K562 (cell line): ENCODE measurements at regions not wholly inside any gene's neighbourhood (a gene's known extent, or its start where the extent isn't known, plus 50 kb on each side); places are given as distances from the start of the nearest gene placed in this dataset.
"Not testable (repeated sequence)": the region's sequence is repeated elsewhere in the genome, so short reads cannot be mapped to it uniquely, and the experiment has no call there.

Source experiments
- ATAC-seq: fragments of 200-7000 bp; cut with Tn5 transposase; 3 replicates; pipeline ENCODE4 v1.9.1; 2020; ENCODE audit warnings: moderate library complexity
- BruUV-seq: library from RNA; stranded (reverse); fragments of 400-500 nt; replicated peaks from 2 replicates; lab custom pipeline; 2021; lab: Mats Ljungman, UMichigan
- CTCF ChIA-PET: fragments of 300-600 bp; formaldehyde crosslinking; extraction: SDS; loops from one replicate; lab custom pipeline; 2021; ENCODE audit warnings: low intra/inter-chr PET ratio; lab: Yijun Ruan, JAX
- POLR2A ChIA-PET: fragments of 300-600, 350-650 bp; sonication (Branson Sonifier 250); formaldehyde crosslinking; extraction: SDS; loops from one replicate; lab custom pipeline; 2021; ENCODE audit warnings: antibody characterized with exemption, inconsistent platforms; lab: Yijun Ruan, JAX
- DNase-seq, 4 experiments: peaks; one replicate each; pipeline versions ENCODE4 v3.0.0 to v3.0.0-alpha.2; 2011 to 2018; ENCODE audit warnings: low spot score in 3 of 4, mixed read lengths in 3 of 4; ENCODE audit errors: extremely low read depth in 1 of 4
- FAIRE-seq: peaks from 2 replicates; lab custom pipeline; 2011; peaks lifted over from hg19 to GRCh38; lab: Jason Lieb, UNC
- H2AFZ ChIP-seq: 2 replicates; pipeline ENCODE4 v1.6.0; 2011; ENCODE audit warnings: low read depth, low read length, control low read depth, inconsistent platforms
- H3K27ac ChIP-seq: fragments of 200-600 bp; 3 replicates; pipeline ENCODE4 v1.8.0; 2011; ENCODE audit warnings: low read depth, mild to moderate bottlenecking, control low read depth, inconsistent platforms, low read length, moderate library complexity, mixed read lengths; ENCODE audit errors: extremely low read depth
- H3K27me3 ChIP-seq, 2 experiments: fragments of 300-600 bp in 1 of 2; 2 replicates in 1 of 2; 3 replicates in 1 of 2; pipeline versions ENCODE4 v1.6.0 to v1.8.0; 2011; ENCODE audit warnings: inconsistent platforms in 2 of 2, low read length in 2 of 2, mild to moderate bottlenecking in 1 of 2, mixed read lengths in 1 of 2, moderate library complexity in 1 of 2; ENCODE audit not compliant: control insufficient read depth in 2 of 2, insufficient read depth in 2 of 2
- H3K36me3 ChIP-seq: fragments of 300-600 bp; 3 replicates; pipeline ENCODE4 v1.8.0; 2011; ENCODE audit warnings: mild to moderate bottlenecking, low read length, inconsistent platforms; ENCODE audit not compliant: control insufficient read depth, insufficient read depth
- H3K4me1 ChIP-seq, 2 experiments: fragments of 200-600 bp in 1 of 2; replicated peaks in 1 of 2; 2 replicates in 1 of 2; 3 replicates in 1 of 2; pipeline versions ENCODE4 v1.5.1 to v1.8.0; 2011; ENCODE audit warnings: inconsistent platforms in 2 of 2, low read length in 2 of 2, mild to moderate bottlenecking in 1 of 2, mixed read lengths in 1 of 2, moderate library complexity in 1 of 2; ENCODE audit not compliant: control insufficient read depth in 2 of 2, insufficient read depth in 2 of 2
- H3K4me2 ChIP-seq: 2 replicates; pipeline ENCODE4 v1.6.1; 2011; ENCODE audit warnings: low read length, control low read depth, inconsistent platforms, mixed read lengths; ENCODE audit not compliant: insufficient read depth
- H3K4me3 ChIP-seq: fragments of 200-600 bp; sonication (generic), shearing (Covaris generic); 2 replicates; pipeline ENCODE4 v1.5.1; 2016; ENCODE audit warnings: control low read depth, inconsistent platforms
- H3K79me2 ChIP-seq: fragments of 200-600 bp; 3 replicates; pipeline ENCODE4 v1.8.0; 2011; ENCODE audit warnings: low read length, inconsistent platforms; ENCODE audit not compliant: control insufficient read depth, insufficient read depth
- H3K9ac ChIP-seq, 2 experiments: 2 replicates each; pipeline versions ENCODE4 v1.6.0 to v1.6.1; 2011; ENCODE audit warnings: low read depth in 2 of 2, low read length in 2 of 2, control low read depth in 1 of 2, inconsistent platforms in 1 of 2, mild to moderate bottlenecking in 1 of 2, mixed read lengths in 1 of 2; ENCODE audit not compliant: insufficient read depth in 1 of 2
- H3K9me1 ChIP-seq: one replicate; pipeline ENCODE4 v1.6.0; 2011; ENCODE audit warnings: inconsistent platforms, mild to moderate bottlenecking, low read length, moderate library complexity; ENCODE audit not compliant: control insufficient read depth, insufficient read depth
- H3K9me3 ChIP-seq: replicated peaks from 2 replicates; pipeline ENCODE4 v1.5.1; 2011; ENCODE audit warnings: low read depth, low read length, inconsistent platforms; ENCODE audit not compliant: control insufficient read depth, insufficient read depth
- H4K20me1 ChIP-seq: replicated peaks from 2 replicates; pipeline ENCODE4 v1.6.1; 2011; ENCODE audit warnings: low read length, inconsistent platforms, mixed read lengths; ENCODE audit not compliant: control insufficient read depth, insufficient read depth
- CEBPB ChIP-seq: fragments of 450-650 bp; IDR thresholded peaks from 2 replicates; pipeline ENCODE4 v1.6.1; 2016; ENCODE audit warnings: missing genetic modification characterization, missing compliant biosample characterization
- CEBPG ChIP-seq, 3 experiments: fragments of 200-800 bp in 1 of 3; sonication (Bioruptor generic) in 1 of 3; sonication (generic) in 1 of 3; formaldehyde crosslinking in 1 of 3; IDR thresholded peaks in 2 of 3; conservative IDR thresholded peaks in 1 of 3; 2 replicates each; pipeline versions ENCODE4 v1.6.1 to v1.8.0; 2016 to 2022; ENCODE audit warnings: missing compliant biosample characterization in 2 of 3, missing genetic modification characterization in 2 of 3, mild to moderate bottlenecking in 1 of 3, missing genetic modification reagents in 1 of 3
- TRIM24 ChIP-seq, 2 experiments: fragments of 450-650 bp; IDR thresholded peaks; 2 replicates each; pipeline ENCODE4 v1.6.1; 2016
- ZNF24 ChIP-seq: fragments of 450-650 bp; IDR thresholded peaks from 2 replicates; pipeline ENCODE4 v1.6.1; 2016
- WGBS: fragments of 100-300 bp; shearing (Covaris generic); methylation state at CpG from one replicate; pipeline ENCODE4 v1.1.6; 2016; ENCODE audit warnings: low coverage, mixed read lengths; ENCODE audit not compliant: insufficient coverage; ENCODE audit errors: missing lambda C conversion rate; 5-methylcytosine and 5-hydroxymethylcytosine counted together
- in situ Hi-C: fragments of 300-500 bp; cut with MboI; formaldehyde crosslinking; loops from 4 replicates; pipeline ENCODE4 v1.15.0; 2018; ENCODE audit warnings: inconsistent platforms, mixed read lengths
- intact Hi-C: fragments of 100-400 bp; cut with micrococcal nuclease; formaldehyde crosslinking; loops from 2 replicates; pipeline ENCODE4 v1.14.2; 2022
- TF ChIP-seq, protein P1 (sequence below), 2 experiments: fragments of 450-650 bp in 1 of 2; sonication (generic) in 1 of 2; formaldehyde crosslinking in 1 of 2; IDR thresholded peaks in 1 of 2; conservative IDR thresholded peaks in 1 of 2; 2 replicates each; pipeline versions ENCODE4 v1.6.1 to v1.8.1; 2016 to 2023; ENCODE audit warnings: mild to moderate bottlenecking in 2 of 2, moderate library complexity in 2 of 2, inconsistent platforms in 1 of 2, missing genetic modification reagents in 1 of 2

DNA sequence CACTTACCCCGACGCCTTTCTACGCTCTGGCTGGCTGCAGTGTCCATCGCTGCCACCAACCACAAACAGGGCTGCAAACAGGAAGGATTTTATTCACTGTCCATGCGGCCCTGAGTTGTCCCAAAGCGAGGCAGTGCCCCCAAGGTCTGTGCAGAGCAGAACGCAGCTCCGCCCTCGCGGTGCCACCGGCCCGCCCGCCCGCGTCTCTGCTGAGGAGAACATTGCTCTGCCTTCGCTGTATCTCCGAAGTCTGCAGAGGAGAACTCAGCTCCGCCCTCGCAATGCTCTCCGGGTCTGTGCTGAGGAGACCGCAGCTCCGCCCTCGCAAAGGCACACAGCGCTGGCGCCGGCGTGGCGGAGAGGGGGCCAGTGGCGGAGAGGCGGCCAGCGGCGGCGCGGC is 645.1 kb downstream of the FAM72C start:
- H2AFZ ChIP-seq, in situ Hi-C loops, H3K9me1 ChIP-seq, DNase-seq, BruUV-seq, ATAC-seq, H3K27ac ChIP-seq, H3K36me3 ChIP-seq, H3K9me3 ChIP-seq, H4K20me1 ChIP-seq, H3K9ac ChIP-seq, H3K79me2 ChIP-seq, FAIRE-seq, H3K4me1 ChIP-seq, intact Hi-C loops, H3K4me2 ChIP-seq, H3K4me3 ChIP-seq, CTCF ChIA-PET, H3K27me3 ChIP-seq, POLR2A ChIA-PET: not testable (repeated sequence)
- no CpG with 5 or more reads among the region's 34 CpGs for WGBS

DNA sequence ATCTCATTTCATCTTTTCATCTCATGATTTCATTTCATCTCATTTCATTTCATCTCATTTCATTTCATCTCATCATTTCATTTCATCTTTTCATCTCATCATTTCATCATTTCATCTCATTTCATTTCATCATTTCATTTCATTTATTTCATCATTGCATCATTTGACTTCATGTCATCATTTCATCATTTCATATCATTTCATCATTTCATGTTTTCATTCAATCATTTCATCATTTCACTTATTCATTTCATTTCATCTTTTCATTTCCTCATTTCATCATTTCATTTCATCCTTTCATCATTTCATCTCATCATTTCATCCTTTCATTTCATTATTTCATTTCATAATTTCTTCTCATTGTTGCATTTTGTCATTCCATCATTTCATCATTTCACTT is 660.6 kb downstream of the FAM72C start:
- FAIRE-seq; H3K9me3 ChIP-seq; H3K27me3 ChIP-seq; POLR2A ChIA-PET; H3K9me1 ChIP-seq; H3K4me2 ChIP-seq; DNase-seq; H3K4me3 ChIP-seq; H3K36me3 ChIP-seq; in situ Hi-C loops; CTCF ChIA-PET; H3K27ac ChIP-seq; H2AFZ ChIP-seq; ATAC-seq; H3K9ac ChIP-seq; H3K79me2 ChIP-seq; intact Hi-C loops; H4K20me1 ChIP-seq; H3K4me1 ChIP-seq; BruUV-seq; TF ChIP-seq CEBPG (CRISPR knock-in tag; IDR thresholded peaks at IDR 0.05): not testable (repeated sequence)
- TF ChIP-seq, protein P1, sequence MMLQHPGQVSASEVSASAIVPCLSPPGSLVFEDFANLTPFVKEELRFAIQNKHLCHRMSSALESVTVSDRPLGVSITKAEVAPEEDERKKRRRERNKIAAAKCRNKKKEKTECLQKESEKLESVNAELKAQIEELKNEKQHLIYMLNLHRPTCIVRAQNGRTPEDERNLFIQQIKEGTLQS (IDR thresholded peaks at IDR 0.05): peak; percentile 75
- TF ChIP-seq, protein P1 (CRISPR knock-in tag; conservative IDR thresholded peaks at IDR 0.05): not testable (repeated sequence)
- TF ChIP-seq CEBPB (tag) (peak; percentile 89), CEBPG (tag; conservative IDR thresholded peaks at IDR 0.05 in 1 of 2, IDR thresholded peaks at IDR 0.05 in 1 of 2) (peak in 1 of 2 experiments; percentile 90; a peak in 3 of 4 replicates), ZNF24 (peak; percentile 94), TRIM24 (IDR thresholded peaks at IDR 0.05) (peak; percentile 93 to 98)
